Cardiac muscle cell (in vitro differentiated cells and primary cell): ENCODE measurements at regions not wholly inside any gene's neighbourhood (a gene's known extent, or its start where the extent isn't known, plus 50 kb on each side); places are given as distances from the start of the nearest gene placed in this dataset.

Source experiments
- DNase-seq, 2 donors: peaks; one replicate each; pipeline versions ENCODE4 v3.0.0 to v3.0.0-alpha.2; 2010 to 2017; ENCODE audit warnings: low read depth in 1 of 2, low spot score in 1 of 2
- H3K27ac ChIP-seq: fragments of 200-600 bp; sonication (generic); 2 replicates; pipeline ENCODE4 v1.5.1; 2016
- H3K27me3 ChIP-seq: fragments of 200-600 bp; sonication (generic); 2 replicates; pipeline ENCODE4 v1.6.0; 2016; ENCODE audit warnings: control low read depth
- H3K36me3 ChIP-seq: fragments of 200-600 bp; sonication (generic); 2 replicates; pipeline ENCODE4 v1.5.1; 2016; ENCODE audit warnings: control low read depth
- H3K4me1 ChIP-seq: fragments of 200-600 bp; sonication (generic); 2 replicates; pipeline ENCODE4 v1.8.1; 2017; ENCODE audit warnings: low read depth, mild to moderate bottlenecking, mixed run types
- H3K4me3 ChIP-seq: fragments of 200-600 bp; sonication (generic); 2 replicates; pipeline ENCODE4 v1.5.1; 2016; ENCODE audit warnings: mild to moderate bottlenecking
- H3K9me3 ChIP-seq: fragments of 200-600 bp; sonication (generic); 2 replicates; pipeline ENCODE4 v1.5.1; 2017; ENCODE audit warnings: low read depth, mild to moderate bottlenecking, control low read depth
- CTCF ChIP-seq: IDR thresholded peaks from 2 replicates; pipeline ENCODE4 v1.5.1; 2012; ENCODE audit warnings: low read depth, mild to moderate bottlenecking, low read length

- no peaks in the 10 kb centered on the region for H3K9me3 ChIP-seq
- H3K27ac ChIP-seq: no peak overlapping the region
- no peak for TF ChIP-seq CTCF
- no peaks in the 10 kb centered on the region for H3K27me3 ChIP-seq
- H3K4me1 ChIP-seq: no peaks in the 10 kb centered on the region
- H3K36me3 ChIP-seq: no peaks in the 10 kb centered on the region
- no peak for DNase-seq
- H3K4me3 ChIP-seq: no peak overlapping the region
These were observed 414.6 kb downstream of the LRRIQ3 start for GRCh38 chr1:73783352-73783751.

- TF ChIP-seq CTCF: no peak
- Histone ChIP-seq H3K9me3 (no peaks in the 10 kb centered on the region), H3K27me3 (no peaks in the 10 kb centered on the region), H3K4me3 (no peak overlapping the region), H3K4me1 (no peaks in the 10 kb centered on the region), H3K36me3 (no peaks in the 10 kb centered on the region), H3K27ac (no peak overlapping the region)
- no peak for DNase-seq
These were observed 415.1 kb downstream of the LRRIQ3 start for GRCh38 chr1:73782901-73783300.

- no peak overlapping the region for H3K27ac ChIP-seq
- no peak for TF ChIP-seq CTCF
- H3K27me3 ChIP-seq: no peaks in the 10 kb centered on the region
- no peak overlapping the region for H3K4me3 ChIP-seq
- no peaks in the 10 kb centered on the region for H3K36me3 ChIP-seq
- DNase-seq: no peak
- no peaks in the 10 kb centered on the region for H3K9me3 ChIP-seq
- H3K4me1 ChIP-seq: no peaks in the 10 kb centered on the region
These were observed 416.7 kb downstream of the LRRIQ3 start for GRCh38 chr1:73781251-73781650.

DNA sequence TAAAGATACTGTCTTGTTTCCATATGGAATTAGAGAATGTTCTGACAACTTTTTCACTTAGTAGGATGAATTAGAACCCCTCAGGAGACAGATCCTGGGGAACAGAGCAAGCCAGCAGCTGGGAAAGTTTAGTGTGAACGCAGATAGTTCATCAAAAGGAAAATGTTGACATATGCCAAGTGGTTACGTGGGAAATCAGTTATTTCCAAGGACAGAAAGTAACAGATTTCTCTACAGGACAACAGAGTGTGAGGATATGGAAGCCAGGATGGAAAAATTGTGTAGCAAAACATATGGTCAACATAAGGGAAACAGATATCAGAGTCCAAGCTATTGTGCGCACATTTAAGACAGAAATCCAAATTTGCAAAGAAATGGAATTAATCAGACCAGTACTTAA lies 419.5 kb downstream of the LRRIQ3 start:
- no peak for DNase-seq
- Histone ChIP-seq H3K9me3 (no peaks in the 10 kb centered on the region), H3K4me3 (no peak overlapping the region), H3K27me3 (peaks cover 2% of the 10 kb centered on the region), H3K36me3 (no peaks in the 10 kb centered on the region), H3K4me1 (no peaks in the 10 kb centered on the region), H3K27ac (no peak overlapping the region)
- no peak for TF ChIP-seq CTCF

DNA sequence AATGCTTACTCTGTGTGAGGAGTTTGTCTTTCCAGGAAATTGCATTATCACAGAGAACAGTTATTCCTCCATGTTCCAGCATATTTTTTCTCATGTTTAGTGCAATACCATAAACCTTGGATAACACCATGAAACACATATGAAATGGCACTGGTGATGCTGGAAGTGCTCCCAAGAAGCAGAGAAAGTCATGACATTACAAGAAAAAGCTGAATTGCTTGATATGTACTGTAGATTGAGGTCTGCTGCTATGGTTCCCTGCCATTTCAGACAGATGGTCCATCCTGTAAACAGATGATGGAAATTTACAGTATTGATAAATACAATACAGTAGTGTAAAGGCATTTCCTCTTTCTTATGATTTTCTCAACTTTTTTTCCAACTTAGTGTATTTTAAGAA lies 422.1 kb downstream of the LRRIQ3 start:
- no peak overlapping the region for H3K27ac ChIP-seq

More for the DNA sequence above, 422.1 kb downstream of the LRRIQ3 start:
- H3K4me1 ChIP-seq: no peaks in the 10 kb centered on the region
- peaks cover 2% of the 10 kb centered on the region for H3K27me3 ChIP-seq
- no peak overlapping the region for H3K4me3 ChIP-seq
- no peaks in the 10 kb centered on the region for H3K9me3 ChIP-seq
- DNase-seq: no peak
- no peaks in the 10 kb centered on the region for H3K36me3 ChIP-seq
- no peak for TF ChIP-seq CTCF
